ENCODE measurements at regions not wholly inside any gene's neighbourhood (a gene's known extent, or its start where the extent isn't known, plus 50 kb on each side); places are given as distances from the start of the nearest gene placed in this dataset.

- H3K79me2 ChIP-seq, result no peaks in the 10 kb centered on the region
- no peaks in the 10 kb centered on the region for H3K27me3 ChIP-seq (ENCODE audit: control insufficient read depth, insufficient read depth, low read length)
- H3K27ac ChIP-seq, result no peak overlapping the region
- H3K4me2 ChIP-seq (ENCODE audit: low read length), result no peak overlapping the region
- no peaks in the 10 kb centered on the region for H3K4me1 ChIP-seq
- H3K9ac ChIP-seq, result no peak overlapping the region
- TF ChIP-seq CTCF (IDR thresholded peaks at IDR 0.05), result no peak
- H3K9me3 ChIP-seq (ENCODE audit: control insufficient read depth, low read length), result peaks cover 5% of the 10 kb centered on the region
- no peaks in the 10 kb centered on the region for H3K36me3 ChIP-seq (ENCODE audit: control insufficient read depth, insufficient read depth, low read length)
- H3K4me3 ChIP-seq (ENCODE audit: low read depth, low read length), result no peak overlapping the region
- no peak overlapping the region for H2AFZ ChIP-seq
Observed at GRCh38 chr2:222130855-222131254, 167.9 kb downstream of the PAX3 start.

- Histone ChIP-seq H3K4me2 (ENCODE audit: low read length) (no peak overlapping the region), H2AFZ (no peak overlapping the region), H3K27me3 (ENCODE audit: control insufficient read depth, insufficient read depth, low read length) (no peaks in the 10 kb centered on the region), H3K79me2 (no peaks in the 10 kb centered on the region), H3K36me3 (ENCODE audit: control insufficient read depth, insufficient read depth, low read length) (no peaks in the 10 kb centered on the region), H3K27ac (no peak overlapping the region), H3K9ac (no peak overlapping the region), H3K4me3 (ENCODE audit: low read depth, low read length) (no peak overlapping the region), H3K9me3 (ENCODE audit: control insufficient read depth, low read length) (peaks cover 5% of the 10 kb centered on the region), H3K4me1 (no peaks in the 10 kb centered on the region)
- no peak for TF ChIP-seq CTCF (IDR thresholded peaks at IDR 0.05)
Observed at GRCh38 chr2:222127660-222128059, 171.1 kb downstream of the PAX3 start.

- TF ChIP-seq CTCF (IDR thresholded peaks at IDR 0.05), result no peak
- H3K79me2 ChIP-seq, result no peaks in the 10 kb centered on the region
- no peaks in the 10 kb centered on the region for H3K4me1 ChIP-seq
- no peaks in the 10 kb centered on the region for H3K36me3 ChIP-seq (ENCODE audit: control insufficient read depth, insufficient read depth, low read length)
- no peak overlapping the region for H3K27ac ChIP-seq
- no peak overlapping the region for H2AFZ ChIP-seq
- no peaks in the 10 kb centered on the region for H3K27me3 ChIP-seq (ENCODE audit: control insufficient read depth, insufficient read depth, low read length)
- H3K4me2 ChIP-seq (ENCODE audit: low read length), result no peak overlapping the region
- no peak overlapping the region for H3K4me3 ChIP-seq (ENCODE audit: low read depth, low read length)
- no peak overlapping the region for H3K9ac ChIP-seq
- H3K9me3 ChIP-seq (ENCODE audit: control insufficient read depth, low read length), result no peaks in the 10 kb centered on the region
Observed at GRCh38 chr2:222120933-222121332, 177.9 kb downstream of the PAX3 start.

- no peak overlapping the region for H3K9ac ChIP-seq
- H3K27ac ChIP-seq, result no peak overlapping the region
- H3K4me1 ChIP-seq, result no peaks in the 10 kb centered on the region
- H3K27me3 ChIP-seq (ENCODE audit: control insufficient read depth, insufficient read depth, low read length), result no peaks in the 10 kb centered on the region
- H3K36me3 ChIP-seq (ENCODE audit: control insufficient read depth, insufficient read depth, low read length), result no peaks in the 10 kb centered on the region
- H3K4me3 ChIP-seq (ENCODE audit: low read depth, low read length), result no peak overlapping the region
- H3K4me2 ChIP-seq (ENCODE audit: low read length), result no peak overlapping the region
- no peaks in the 10 kb centered on the region for H3K9me3 ChIP-seq (ENCODE audit: control insufficient read depth, low read length)
- no peaks in the 10 kb centered on the region for H3K79me2 ChIP-seq
- no peak for TF ChIP-seq CTCF (IDR thresholded peaks at IDR 0.05)
- no peak overlapping the region for H2AFZ ChIP-seq
Observed at GRCh38 chr2:222115296-222115695, 183.5 kb downstream of the PAX3 start.

- Histone ChIP-seq H3K4me2 (ENCODE audit: low read length) (no peak overlapping the region), H3K4me3 (ENCODE audit: low read depth, low read length) (no peak overlapping the region), H3K27me3 (ENCODE audit: control insufficient read depth, insufficient read depth, low read length) (no peaks in the 10 kb centered on the region), H2AFZ (no peak overlapping the region), H3K36me3 (ENCODE audit: control insufficient read depth, insufficient read depth, low read length) (no peaks in the 10 kb centered on the region), H3K9me3 (ENCODE audit: control insufficient read depth, low read length) (no peaks in the 10 kb centered on the region), H3K9ac (no peak overlapping the region), H3K4me1 (no peaks in the 10 kb centered on the region), H3K27ac (no peak overlapping the region), H3K79me2 (no peaks in the 10 kb centered on the region)
- TF ChIP-seq CTCF (IDR thresholded peaks at IDR 0.05), result no peak
Observed at GRCh38 chr2:222108957-222109585, 189.7 kb downstream of the PAX3 start.
